SK-N-MC (cell line): ENCODE measurements at regions not wholly inside any gene's neighbourhood (a gene's known extent, or its start where the extent isn't known, plus 50 kb on each side); places are given as distances from the start of the nearest gene placed in this dataset.

ENCODE experiments used
- EZH2 ChIP-seq: fragments of 200-600 bp; sonication (generic); IDR thresholded peaks from one replicate; pipeline ENCODE4 v1.6.1; 2017; ENCODE audit warnings: antibody characterized with exemption
- FOXP2 ChIP-seq: optimal IDR thresholded peaks from 2 replicates; pipeline ENCODE3; 2011; ENCODE audit warnings: mild to moderate bottlenecking, moderate library complexity; ENCODE audit not compliant: insufficient read depth; ENCODE audit errors: extremely low read length, control extremely low read depth
- POLR2AphosphoS5 ChIP-seq: IDR thresholded peaks from 2 replicates; pipeline ENCODE4 v1.6.1; 2012; ENCODE audit warnings: mild to moderate bottlenecking, low read depth, low read length, borderline replicate concordance

- TF ChIP-seq POLR2AphosphoS5 (no peak), EZH2 (no peak), FOXP2 (no peak)
Measured at GRCh38 chr12:62005615-62006014, 254.6 kb upstream of the USP15 start.
